Renal pelvis (tissue), 1 donor: ENCODE measurements at regions not wholly inside any gene's neighbourhood (a gene's known extent, or its start where the extent isn't known, plus 50 kb on each side); places are given as distances from the start of the nearest gene placed in this dataset.

Source experiments
- DNase-seq: peaks from one replicate; pipeline ENCODE4 v3.0.0-alpha.2; 2013

DNA sequence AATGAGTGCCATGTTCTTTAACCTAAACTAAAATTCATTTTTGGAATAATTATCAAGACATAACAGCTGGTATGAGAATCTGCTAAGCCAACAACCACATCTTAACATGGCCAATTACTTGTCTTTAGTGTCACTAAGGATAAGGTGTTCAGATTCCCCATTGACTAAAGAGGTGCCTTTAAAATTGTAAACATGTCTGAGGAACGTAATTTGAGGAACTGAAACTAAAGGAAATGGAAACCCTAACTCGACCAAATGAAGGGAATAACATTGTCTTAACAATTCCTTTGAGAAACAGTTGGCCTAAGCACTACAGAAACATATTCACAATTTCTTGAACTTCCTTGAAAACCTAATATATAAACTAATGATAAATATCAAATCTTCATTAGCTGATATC, 355.4 kb upstream of the GULP1 start:
- DNase-seq = no peak

DNA sequence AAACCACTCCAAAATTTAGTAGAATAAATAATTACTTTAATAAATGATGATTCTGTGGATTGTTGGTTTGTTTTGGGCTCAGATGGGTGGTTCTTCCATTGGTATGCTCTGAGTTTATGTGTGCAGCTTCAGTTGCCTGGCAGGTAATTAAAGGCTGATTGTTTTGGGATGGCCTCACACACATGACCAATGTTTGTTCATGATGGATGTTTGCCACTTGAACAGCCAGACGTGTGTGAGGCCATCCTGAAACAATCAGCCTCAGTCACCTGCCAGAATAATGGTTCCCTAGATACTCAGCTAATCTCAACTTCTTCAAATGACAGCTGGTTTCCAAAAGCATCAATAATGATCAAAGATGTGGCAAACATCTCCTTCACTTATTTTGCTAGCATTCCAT, 352.5 kb upstream of the GULP1 start:
- DNase-seq = no peak

GRCh38 chr2:187942876-187943275, 348.8 kb upstream of the GULP1 start:
- no peak for DNase-seq

DNA sequence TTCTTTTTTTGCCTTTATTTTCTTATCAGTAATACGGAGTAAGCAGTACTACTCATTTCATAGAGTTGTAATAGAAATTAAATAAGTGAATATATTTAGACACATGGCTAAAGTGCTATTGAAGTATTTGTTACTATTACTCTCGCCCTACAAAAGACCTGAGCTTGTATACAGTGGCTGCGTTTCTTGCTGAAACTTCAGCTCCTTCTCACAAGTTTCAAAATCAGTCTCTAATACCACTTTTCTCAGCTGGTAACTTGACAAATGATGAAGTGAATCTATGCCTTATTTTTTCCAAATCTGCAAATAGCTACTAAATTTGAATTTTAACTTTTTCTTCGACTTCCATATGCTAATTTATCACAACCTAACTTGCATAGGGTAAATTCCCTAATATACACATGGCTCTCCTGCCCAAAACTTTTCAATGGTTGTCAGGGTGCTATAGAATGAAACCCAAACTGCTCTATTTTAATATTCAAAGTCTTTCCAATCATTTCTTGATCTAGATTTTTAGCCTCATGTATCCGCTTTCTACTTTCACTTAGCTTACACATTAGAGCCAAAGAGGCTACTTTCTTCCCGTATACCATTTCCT, 347.8 kb upstream of the GULP1 start:
- no peak for DNase-seq

GRCh38 chr2:187949859-187950258, 341.8 kb upstream of the GULP1 start:
- DNase-seq = no peak

DNA sequence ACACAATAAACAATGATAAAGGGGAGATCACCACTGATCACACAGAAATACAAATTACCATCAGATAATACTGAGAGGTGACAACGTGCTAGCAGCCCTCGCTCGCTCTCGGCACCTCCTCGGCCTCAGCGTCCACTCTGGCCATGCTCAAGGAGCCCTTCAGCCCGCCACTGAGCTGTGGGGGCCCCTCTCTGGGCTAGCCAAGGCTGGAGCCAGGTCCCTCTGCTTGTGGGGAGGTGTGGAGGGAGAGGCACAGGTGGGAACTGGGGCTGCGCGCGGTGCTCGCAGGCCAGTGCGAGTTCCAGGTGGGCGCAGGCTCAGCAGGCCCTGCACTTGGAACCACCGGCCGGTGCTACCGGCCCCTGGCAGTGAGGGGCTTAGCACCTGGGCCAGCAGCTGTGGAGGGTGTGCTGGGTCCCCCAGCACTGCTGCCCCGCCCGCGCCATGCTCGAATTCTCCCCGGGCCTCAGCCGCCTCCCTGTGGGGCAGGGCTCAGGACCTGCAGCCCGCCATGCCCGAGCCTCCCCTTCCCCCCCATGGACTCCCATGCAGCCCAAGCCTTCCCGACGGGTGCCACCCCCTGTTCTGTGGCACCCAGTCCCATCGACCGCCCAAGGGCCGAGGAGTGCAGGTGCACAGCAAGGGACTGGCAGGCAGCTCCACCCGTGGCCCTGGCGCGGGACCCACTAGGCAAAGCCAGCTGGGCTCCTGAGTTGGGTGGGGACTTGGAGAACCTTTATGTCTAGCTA, 340.0 kb upstream of the GULP1 start:
- no peak for DNase-seq

GRCh38 chr2:187956906-187957534, 334.7 kb upstream of the GULP1 start:
- peak; percentile 3 for DNase-seq

DNA sequence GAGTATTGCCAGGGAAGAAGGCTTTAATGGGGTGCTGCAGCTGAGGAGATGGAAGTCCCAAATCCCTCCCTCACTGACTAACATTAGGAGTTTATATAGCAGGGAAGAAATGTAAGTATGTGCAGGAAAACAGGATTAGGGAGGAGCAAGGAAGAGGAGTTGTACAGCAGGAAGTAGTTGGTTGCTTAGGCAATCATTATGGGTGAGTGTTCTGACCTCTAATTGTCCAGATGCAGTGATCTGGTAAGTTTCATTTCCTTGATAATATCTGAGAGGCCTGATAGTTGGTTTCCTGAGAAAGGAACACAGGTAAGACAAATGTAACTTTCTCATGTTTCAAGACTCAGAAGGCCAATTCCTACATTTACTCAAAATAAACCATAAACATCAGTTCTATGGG, 331.9 kb upstream of the GULP1 start:
- no peak for DNase-seq

DNA sequence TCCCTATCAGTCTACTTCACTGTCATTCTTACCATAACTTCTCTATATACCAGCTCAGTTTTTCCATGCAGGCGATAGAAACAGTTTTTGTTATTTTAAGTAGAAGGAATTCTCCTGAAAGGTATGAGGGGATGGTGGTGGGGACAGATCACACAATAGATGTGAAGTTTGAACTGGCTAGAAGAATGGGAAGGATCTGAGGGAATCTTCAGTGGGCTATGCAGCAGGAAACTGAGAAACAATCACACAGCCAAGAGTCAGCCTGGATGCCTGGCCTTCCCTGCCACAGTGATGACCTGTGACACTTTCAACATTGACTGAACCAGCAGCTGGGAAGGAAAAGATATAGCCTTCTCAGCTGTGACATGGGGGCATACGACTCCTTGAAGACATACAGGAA, 329.1 kb upstream of the GULP1 start:
- no peak for DNase-seq

DNA sequence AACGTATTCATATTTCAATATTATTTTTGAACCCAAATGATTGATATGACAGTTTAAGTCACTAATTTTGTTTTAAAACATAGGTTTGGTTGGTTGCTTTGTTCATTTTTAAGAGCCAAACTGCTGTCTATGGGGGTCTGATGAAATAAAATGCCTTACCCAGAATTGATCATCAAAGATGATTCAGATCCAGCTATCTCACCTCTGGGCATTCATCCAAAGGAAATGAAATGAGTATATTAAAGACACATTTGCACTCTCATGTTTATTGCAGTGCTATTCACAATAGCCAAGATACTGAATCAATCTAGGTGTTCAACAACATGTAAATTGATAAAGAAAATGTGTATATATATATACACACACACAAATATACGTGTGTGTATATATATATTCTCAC, 326.9 kb upstream of the GULP1 start:
- no peak for DNase-seq

GRCh38 chr2:187966924-187967323, 324.8 kb upstream of the GULP1 start:
- no peak for DNase-seq

DNA sequence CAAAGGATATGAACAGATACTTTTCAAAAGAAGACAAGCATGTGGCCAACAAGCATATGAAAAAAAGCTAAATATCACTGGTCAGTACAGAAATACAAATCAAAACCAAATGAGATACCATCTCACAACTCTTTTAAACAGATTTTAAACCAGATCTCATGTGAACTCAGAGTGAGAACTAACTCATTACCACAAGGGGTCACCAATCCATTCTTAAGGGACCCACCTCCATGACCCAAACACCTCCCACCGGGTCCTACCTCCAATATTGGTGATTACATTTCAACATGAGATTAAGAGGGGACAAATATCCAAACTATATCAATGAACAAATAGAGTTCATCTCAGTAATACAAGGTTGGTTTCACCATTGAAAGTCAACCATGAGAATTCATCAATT, 319.8 kb upstream of the GULP1 start:
- no peak for DNase-seq

- no peak for DNase-seq
Measured at GRCh38 chr2:187976259-187976985, 315.3 kb upstream of the GULP1 start.

DNA sequence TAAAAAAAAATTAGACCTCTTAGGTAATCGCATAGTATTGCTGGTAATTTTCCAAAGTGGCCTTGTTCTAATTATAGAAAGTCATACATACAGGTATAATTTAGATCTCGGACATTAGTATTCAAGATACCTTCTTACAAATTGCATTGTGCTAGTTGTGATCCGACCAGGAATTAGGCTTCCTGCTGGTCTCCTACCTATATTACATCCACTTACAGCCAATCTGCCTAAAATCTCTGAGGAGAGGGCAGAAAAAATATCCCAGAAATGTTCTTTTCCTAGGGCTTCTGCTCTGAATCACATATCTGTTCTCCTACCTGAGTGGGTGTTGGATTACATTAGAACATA, 314.7 kb upstream of the GULP1 start:
- DNase-seq = no peak

GRCh38 chr2:187978356-187978755, 313.3 kb upstream of the GULP1 start:
- DNase-seq = no peak

DNA sequence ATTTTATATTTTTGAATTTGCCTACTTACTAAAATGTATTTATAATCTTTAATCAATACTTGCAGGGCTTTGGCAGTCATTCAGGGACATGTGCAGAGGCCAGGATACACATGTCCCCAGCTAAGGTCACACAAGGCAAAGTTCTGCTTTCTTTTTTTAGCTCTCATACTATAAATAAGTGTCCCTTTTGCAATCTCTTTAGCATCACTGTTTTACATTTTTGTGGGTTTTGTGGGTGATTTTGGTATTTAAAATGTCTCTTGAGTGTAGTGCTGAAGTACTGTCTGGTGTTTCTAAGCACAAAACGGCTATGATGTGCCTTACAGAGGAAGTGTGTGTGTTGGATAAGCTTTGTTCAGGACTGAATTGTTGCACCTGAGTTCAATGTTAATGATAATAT, 309.0 kb upstream of the GULP1 start:
- DNase-seq = no peak

DNA sequence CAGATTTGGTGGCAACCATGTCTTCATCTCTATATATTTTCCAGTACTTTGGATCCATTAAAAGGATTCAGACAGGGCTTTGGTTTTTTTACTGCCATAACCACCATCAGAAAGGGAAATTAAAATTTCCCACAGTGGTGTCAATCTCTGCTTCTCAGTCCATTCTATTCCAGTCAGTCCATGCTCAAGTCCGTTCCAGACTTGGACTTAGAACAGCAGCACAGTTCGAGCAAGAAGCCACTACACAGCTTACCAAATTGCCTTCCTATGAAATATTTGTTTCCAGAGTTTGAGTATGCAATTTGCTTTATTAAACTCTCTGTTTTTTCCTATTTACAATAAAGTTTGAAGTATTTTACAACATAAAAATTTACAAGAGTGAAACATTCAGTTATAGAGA, 306.5 kb upstream of the GULP1 start:
- DNase-seq = no peak

GRCh38 chr2:187985923-187986322, 305.8 kb upstream of the GULP1 start:
- DNase-seq = no peak

- DNase-seq = no peak
Measured at GRCh38 chr2:187986390-187987105, 305.1 kb upstream of the GULP1 start.

- no peak for DNase-seq
Measured at GRCh38 chr2:187988348-187988747, 303.3 kb upstream of the GULP1 start.

DNA sequence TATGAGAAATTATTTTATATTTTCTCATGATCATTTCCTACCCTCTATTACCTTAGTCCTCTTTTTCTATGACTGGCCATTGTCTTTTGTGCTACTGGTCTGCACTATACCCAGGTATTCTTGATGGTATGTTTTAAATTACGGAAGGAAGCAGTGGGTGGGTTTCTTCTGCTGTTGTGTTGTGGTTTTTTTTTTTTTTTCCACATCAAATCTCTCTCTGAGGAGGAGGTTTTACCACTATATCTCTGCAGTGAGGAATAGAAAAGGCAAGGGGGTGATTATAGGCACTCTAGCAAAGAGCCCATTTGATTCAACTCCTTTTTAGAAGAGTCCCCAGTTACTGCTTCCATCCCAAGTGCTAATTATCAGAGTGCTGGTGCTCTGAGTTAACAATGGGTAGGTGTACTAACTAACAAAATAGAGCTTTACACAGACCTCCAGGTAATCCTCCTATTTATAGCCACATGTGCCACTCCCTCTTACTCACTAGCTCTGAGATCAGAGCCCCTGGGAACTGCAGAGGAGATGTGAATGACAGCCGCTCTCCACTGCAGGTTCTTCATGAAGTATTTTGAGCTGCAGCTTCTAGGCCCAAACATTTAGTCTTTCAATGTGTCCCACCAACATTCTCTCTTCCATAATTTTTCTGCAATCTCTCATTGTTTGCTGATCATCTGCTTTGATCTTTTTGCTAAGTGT, 301.6 kb upstream of the GULP1 start:
- DNase-seq = no peak

DNA sequence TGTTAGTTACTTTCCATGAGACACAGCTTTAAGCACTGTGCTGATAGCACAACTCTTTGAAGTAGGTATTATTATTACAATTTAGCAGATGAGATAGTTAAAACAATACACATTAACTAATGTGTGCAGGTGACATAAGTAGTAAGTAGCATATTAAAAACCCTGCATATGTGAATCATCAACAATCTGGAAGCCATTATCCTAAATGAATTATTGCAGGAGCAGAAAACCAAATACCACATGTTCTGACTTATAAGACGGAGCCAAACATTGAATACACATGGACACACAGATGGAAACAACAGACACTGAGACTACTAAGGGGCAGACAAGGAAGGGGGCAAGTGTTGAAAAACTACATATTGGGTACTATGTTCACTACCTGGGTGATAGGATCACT, 300.3 kb upstream of the GULP1 start:
- no peak for DNase-seq
